ENCODE measurements at regions not wholly inside any gene's neighbourhood (a gene's known extent, or its start where the extent isn't known, plus 50 kb on each side); places are given as distances from the start of the nearest gene placed in this dataset.

DNA sequence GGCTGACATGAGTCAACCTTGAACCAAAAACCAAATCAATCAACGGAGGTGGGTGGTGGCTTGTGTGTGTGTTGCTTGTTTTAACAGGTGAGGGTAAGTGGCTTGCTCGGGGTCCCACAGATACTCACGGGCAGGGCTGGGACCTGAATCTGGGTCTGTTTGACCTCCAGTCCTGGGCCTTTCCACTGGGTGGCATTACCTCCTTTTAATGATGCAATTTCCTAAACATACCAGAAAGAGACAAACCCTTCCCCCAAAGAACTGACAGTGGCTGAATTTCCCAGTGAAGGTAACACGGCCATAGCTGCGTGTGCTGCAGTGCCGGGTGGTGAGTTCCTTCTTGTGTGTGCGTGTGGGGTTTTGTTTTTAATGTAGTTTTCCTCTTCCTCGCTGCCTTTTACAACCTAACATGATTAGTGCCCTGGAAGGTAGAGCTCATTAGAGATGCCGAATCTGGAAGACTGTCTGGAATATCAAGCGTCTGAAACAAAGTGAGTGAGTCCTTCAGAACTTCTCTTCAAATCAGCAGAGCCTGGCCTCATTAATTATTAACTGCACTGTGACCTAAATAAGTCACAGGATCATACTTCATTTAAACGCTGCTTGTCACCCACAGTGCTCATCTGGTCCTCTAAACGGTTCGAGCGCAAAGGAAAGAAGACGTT lies 166.1 kb upstream of the TCERG1L start:
- H3K4me2 ChIP-seq (ENCODE audit: low read length): no peak overlapping the region

DNA sequence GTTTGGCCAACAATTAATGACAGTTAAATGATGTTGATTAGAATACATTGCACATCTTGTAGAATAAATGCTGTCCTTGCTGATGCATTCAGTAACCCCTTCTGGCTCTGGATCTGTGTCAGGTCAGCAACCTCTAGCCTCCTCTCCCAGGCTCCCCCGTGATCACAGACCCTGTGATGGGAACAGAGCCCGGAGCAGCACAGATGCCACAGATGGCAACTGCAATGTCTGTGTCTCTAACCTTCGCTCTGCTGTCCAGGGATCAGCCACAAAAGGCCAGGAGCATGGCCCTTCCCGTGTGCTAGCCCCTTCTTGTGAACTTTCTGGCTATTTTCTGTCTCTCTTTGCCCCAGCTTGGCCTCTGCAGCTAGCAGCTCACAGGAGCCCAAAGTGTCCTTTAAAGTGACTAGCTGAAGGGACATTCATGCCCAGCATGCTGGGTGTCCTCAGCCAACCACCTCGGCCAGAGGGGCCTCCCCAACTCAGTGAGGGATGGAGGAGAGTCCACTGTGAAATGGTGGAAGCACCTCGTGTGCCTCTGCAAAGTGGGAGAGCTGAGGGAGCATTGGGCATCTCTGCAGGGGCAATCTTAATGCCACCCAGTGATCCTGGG lies 167.0 kb upstream of the TCERG1L start:
- Histone ChIP-seq H3K9me3 (ENCODE audit: low read length) (no peaks in the 10 kb centered on the region), H3K27ac (ENCODE audit: low read length) (no peak overlapping the region), H3K4me3 (ENCODE audit: low read length) (no peak overlapping the region), H3K9ac (ENCODE audit: low read length) (no peak overlapping the region), H3K4me1 (ENCODE audit: insufficient read depth, low read length) (no peaks in the 10 kb centered on the region), H3K27me3 (ENCODE audit: low read length) (no peaks in the 10 kb centered on the region), H3K36me3 (ENCODE audit: low read depth, low read length) (no peaks in the 10 kb centered on the region), H3F3A (ENCODE audit: low read length, unreplicated experiment) (no peaks in the 10 kb centered on the region), H2AFZ (ENCODE audit: low read length) (no peak overlapping the region), H4K20me1 (ENCODE audit: low read length) (no peaks in the 10 kb centered on the region), H3K79me2 (ENCODE audit: low read length) (no peaks in the 10 kb centered on the region), H3K4me2 (ENCODE audit: low read length) (no peak overlapping the region), H3K9me2 (replicated peaks; ENCODE audit: low read length) (no peaks in the 10 kb centered on the region)
- CTCF ChIA-PET: no interaction called here
- no TSS peak for BruUV-seq (replicated peaks)
- POLR2A ChIA-PET (ENCODE audit: unreplicated experiment): no interaction called here
- DNase-seq (no peak), ATAC-seq (no peak)
- TF ChIP-seq EZH2phosphoT487 (IDR thresholded peaks at IDR 0.05; ENCODE audit: borderline replicate concordance, low read length): no peak
- TF ChIP-seq EZH2 (IDR thresholded peaks at IDR 0.05; ENCODE audit: low read length, unreplicated experiment): no peak
- TF ChIP-seq, protein P1, sequence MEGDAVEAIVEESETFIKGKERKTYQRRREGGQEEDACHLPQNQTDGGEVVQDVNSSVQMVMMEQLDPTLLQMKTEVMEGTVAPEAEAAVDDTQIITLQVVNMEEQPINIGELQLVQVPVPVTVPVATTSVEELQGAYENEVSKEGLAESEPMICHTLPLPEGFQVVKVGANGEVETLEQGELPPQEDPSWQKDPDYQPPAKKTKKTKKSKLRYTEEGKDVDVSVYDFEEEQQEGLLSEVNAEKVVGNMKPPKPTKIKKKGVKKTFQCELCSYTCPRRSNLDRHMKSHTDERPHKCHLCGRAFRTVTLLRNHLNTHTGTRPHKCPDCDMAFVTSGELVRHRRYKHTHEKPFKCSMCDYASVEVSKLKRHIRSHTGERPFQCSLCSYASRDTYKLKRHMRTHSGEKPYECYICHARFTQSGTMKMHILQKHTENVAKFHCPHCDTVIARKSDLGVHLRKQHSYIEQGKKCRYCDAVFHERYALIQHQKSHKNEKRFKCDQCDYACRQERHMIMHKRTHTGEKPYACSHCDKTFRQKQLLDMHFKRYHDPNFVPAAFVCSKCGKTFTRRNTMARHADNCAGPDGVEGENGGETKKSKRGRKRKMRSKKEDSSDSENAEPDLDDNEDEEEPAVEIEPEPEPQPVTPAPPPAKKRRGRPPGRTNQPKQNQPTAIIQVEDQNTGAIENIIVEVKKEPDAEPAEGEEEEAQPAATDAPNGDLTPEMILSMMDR (conservative IDR thresholded peaks at IDR 0.05; ENCODE audit: low read depth, low read length): no peak
- intact Hi-C loops (cut with micrococcal nuclease): no loop called here

More for the DNA sequence above, 166.1 kb upstream of the TCERG1L start:
- Histone ChIP-seq H3K4me3 (ENCODE audit: low read length) (no peak overlapping the region), H4K20me1 (ENCODE audit: low read length) (no peaks in the 10 kb centered on the region), H3K9me2 (replicated peaks; ENCODE audit: low read length) (no peaks in the 10 kb centered on the region), H3K9ac (ENCODE audit: low read length) (no peak overlapping the region), H2AFZ (ENCODE audit: low read length) (no peak overlapping the region), H3F3A (ENCODE audit: low read length, unreplicated experiment) (no peaks in the 10 kb centered on the region), H3K27ac (ENCODE audit: low read length) (no peak overlapping the region), H3K36me3 (ENCODE audit: low read depth, low read length) (no peaks in the 10 kb centered on the region), H3K27me3 (ENCODE audit: low read length) (no peaks in the 10 kb centered on the region), H3K4me1 (ENCODE audit: insufficient read depth, low read length) (no peaks in the 10 kb centered on the region), H3K9me3 (ENCODE audit: low read length) (no peaks in the 10 kb centered on the region), H3K79me2 (ENCODE audit: low read length) (no peaks in the 10 kb centered on the region)
- CTCF ChIA-PET: no interaction called here
- DNase-seq (no peak), ATAC-seq (no peak)
- intact Hi-C loops (cut with micrococcal nuclease): no loop called here
- BruUV-seq (replicated peaks): no TSS peak
- TF ChIP-seq EZH2 (IDR thresholded peaks at IDR 0.05; ENCODE audit: low read length, unreplicated experiment): no peak
- no peak for TF ChIP-seq EZH2phosphoT487 (IDR thresholded peaks at IDR 0.05; ENCODE audit: borderline replicate concordance, low read length)
- TF ChIP-seq, protein P1 (conservative IDR thresholded peaks at IDR 0.05; ENCODE audit: low read depth, low read length): no peak
- POLR2A ChIA-PET (ENCODE audit: unreplicated experiment): no interaction called here

DNA sequence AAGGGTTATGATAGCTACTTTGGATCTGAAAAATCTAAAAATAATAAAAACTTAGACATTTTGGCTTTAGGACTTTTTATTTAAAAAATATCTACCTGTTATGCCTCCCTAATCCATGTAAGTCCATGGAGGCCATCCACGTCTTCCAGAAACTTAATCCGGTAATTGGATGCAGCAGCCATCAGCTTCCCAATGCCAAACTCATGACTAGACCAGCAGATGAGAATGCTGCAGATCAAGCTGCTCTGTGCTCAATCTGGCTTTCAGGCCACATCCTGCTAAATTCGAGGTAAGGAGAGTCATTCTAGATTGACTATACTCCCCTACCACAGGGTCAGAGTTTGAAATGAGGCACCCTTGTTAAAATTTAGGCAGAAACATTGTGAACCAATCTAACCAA lies 168.5 kb upstream of the TCERG1L start:
- no peaks in the 10 kb centered on the region for H3K9me2 ChIP-seq (replicated peaks; ENCODE audit: low read length)
- H3K4me1 ChIP-seq (ENCODE audit: insufficient read depth, low read length): no peaks in the 10 kb centered on the region
- BruUV-seq (replicated peaks): no TSS peak
- no peak for TF ChIP-seq EZH2phosphoT487 (IDR thresholded peaks at IDR 0.05; ENCODE audit: borderline replicate concordance, low read length)
- TF ChIP-seq EZH2 (IDR thresholded peaks at IDR 0.05; ENCODE audit: low read length, unreplicated experiment): no peak
- TF ChIP-seq, protein P1 (conservative IDR thresholded peaks at IDR 0.05; ENCODE audit: low read depth, low read length): no peak
- H3K27me3 ChIP-seq (ENCODE audit: low read length): no peaks in the 10 kb centered on the region
- no peak overlapping the region for H3K27ac ChIP-seq (ENCODE audit: low read length)
- H3F3A ChIP-seq (ENCODE audit: low read length, unreplicated experiment): no peaks in the 10 kb centered on the region
- H4K20me1 ChIP-seq (ENCODE audit: low read length): no peaks in the 10 kb centered on the region
- no peaks in the 10 kb centered on the region for H3K9me3 ChIP-seq (ENCODE audit: low read length)
- H2AFZ ChIP-seq (ENCODE audit: low read length): no peak overlapping the region
- H3K4me2 ChIP-seq (ENCODE audit: low read length): no peak overlapping the region
- ChIA-PET CTCF (no interaction called here), POLR2A (ENCODE audit: unreplicated experiment) (no interaction called here)
- DNase-seq: no peak
- no peak overlapping the region for H3K4me3 ChIP-seq (ENCODE audit: low read length)
- no peak for ATAC-seq
- no peaks in the 10 kb centered on the region for H3K36me3 ChIP-seq (ENCODE audit: low read depth, low read length)
- H3K9ac ChIP-seq (ENCODE audit: low read length): no peak overlapping the region
- intact Hi-C loops (cut with micrococcal nuclease): no loop called here
- no peaks in the 10 kb centered on the region for H3K79me2 ChIP-seq (ENCODE audit: low read length)
